ENCODE measurements at regions not wholly inside any gene's neighbourhood (a gene's known extent, or its start where the extent isn't known, plus 50 kb on each side); places are given as distances from the start of the nearest gene placed in this dataset.
"Not testable (repeated sequence)": the region's sequence is repeated elsewhere in the genome, so short reads cannot be mapped to it uniquely, and the experiment has no call there.

DNA sequence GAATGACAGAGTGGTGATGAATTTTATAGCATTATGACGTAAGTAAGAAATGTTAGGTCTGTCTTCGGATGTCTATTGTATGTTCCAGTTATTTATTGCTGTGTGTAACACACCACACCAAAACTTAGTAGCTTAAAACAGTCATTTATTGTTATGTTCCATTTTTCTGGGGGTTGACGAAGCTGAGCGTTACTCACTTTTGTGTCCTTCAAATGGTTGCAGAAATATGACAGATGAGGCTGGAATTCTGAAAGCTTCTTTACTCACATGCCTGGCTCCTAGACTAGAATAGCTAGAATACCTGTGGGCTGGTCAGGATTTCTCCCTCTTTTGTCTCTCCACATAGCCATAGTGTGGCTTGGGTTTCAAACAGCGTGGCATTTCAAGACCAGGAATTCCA is 62.1 kb upstream of the S1PR1 start:
- H3K4me3 ChIP-seq (IDR thresholded peaks at IDR 0.05; ENCODE audit: insufficient read depth, low read depth, low read length): no peak overlapping the region
- no peaks in the 10 kb centered on the region for H3K4me1 ChIP-seq (ENCODE audit: low read depth, poor library complexity, severe bottlenecking)
- no peaks in the 10 kb centered on the region for H3K36me3 ChIP-seq (ENCODE audit: insufficient read depth)
- no peak overlapping the region for H3K4me2 ChIP-seq
- H3K27ac ChIP-seq: no peak overlapping the region
- H3K79me2 ChIP-seq (ENCODE audit: insufficient read depth, low read depth): no peaks in the 10 kb centered on the region
- H3K27me3 ChIP-seq (ENCODE audit: insufficient read depth, low read depth): no peaks in the 10 kb centered on the region
- TF ChIP-seq, protein P1, sequence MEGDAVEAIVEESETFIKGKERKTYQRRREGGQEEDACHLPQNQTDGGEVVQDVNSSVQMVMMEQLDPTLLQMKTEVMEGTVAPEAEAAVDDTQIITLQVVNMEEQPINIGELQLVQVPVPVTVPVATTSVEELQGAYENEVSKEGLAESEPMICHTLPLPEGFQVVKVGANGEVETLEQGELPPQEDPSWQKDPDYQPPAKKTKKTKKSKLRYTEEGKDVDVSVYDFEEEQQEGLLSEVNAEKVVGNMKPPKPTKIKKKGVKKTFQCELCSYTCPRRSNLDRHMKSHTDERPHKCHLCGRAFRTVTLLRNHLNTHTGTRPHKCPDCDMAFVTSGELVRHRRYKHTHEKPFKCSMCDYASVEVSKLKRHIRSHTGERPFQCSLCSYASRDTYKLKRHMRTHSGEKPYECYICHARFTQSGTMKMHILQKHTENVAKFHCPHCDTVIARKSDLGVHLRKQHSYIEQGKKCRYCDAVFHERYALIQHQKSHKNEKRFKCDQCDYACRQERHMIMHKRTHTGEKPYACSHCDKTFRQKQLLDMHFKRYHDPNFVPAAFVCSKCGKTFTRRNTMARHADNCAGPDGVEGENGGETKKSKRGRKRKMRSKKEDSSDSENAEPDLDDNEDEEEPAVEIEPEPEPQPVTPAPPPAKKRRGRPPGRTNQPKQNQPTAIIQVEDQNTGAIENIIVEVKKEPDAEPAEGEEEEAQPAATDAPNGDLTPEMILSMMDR (conservative IDR thresholded peaks at IDR 0.05; ENCODE audit: low read depth, low read length): no peak
- H4K20me1 ChIP-seq (ENCODE audit: insufficient read depth): no peaks in the 10 kb centered on the region
- no peak overlapping the region for H3K9ac ChIP-seq
- no peak overlapping the region for H2AFZ ChIP-seq (ENCODE audit: low read depth)

DNA sequence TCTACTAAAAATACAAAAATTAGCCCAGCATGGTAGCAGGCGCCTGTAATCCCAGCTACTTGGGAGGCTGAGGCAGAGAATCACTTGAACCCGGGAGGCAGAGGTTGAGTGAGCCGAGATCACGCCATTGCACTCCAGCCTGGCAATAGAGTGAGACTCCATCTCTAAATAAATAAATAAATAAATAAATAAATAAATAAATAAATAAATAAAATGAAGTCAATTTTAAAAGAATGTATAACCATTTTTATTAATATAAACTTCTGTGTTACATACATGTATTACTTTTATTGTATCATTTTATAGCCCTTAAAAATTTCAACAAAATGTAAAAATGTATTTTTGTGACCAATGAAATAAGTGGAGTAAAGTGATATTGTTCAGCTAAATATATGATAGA is 62.5 kb upstream of the S1PR1 start:
- H3K4me3 ChIP-seq (IDR thresholded peaks at IDR 0.05; ENCODE audit: insufficient read depth, low read depth, low read length); H3K9ac ChIP-seq; H3K27ac ChIP-seq; H4K20me1 ChIP-seq (ENCODE audit: insufficient read depth); H3K79me2 ChIP-seq (ENCODE audit: insufficient read depth, low read depth); H3K27me3 ChIP-seq (ENCODE audit: insufficient read depth, low read depth); H3K4me2 ChIP-seq; H3K36me3 ChIP-seq (ENCODE audit: insufficient read depth); H2AFZ ChIP-seq (ENCODE audit: low read depth); H3K4me1 ChIP-seq (ENCODE audit: low read depth, poor library complexity, severe bottlenecking): not testable (repeated sequence)

DNA sequence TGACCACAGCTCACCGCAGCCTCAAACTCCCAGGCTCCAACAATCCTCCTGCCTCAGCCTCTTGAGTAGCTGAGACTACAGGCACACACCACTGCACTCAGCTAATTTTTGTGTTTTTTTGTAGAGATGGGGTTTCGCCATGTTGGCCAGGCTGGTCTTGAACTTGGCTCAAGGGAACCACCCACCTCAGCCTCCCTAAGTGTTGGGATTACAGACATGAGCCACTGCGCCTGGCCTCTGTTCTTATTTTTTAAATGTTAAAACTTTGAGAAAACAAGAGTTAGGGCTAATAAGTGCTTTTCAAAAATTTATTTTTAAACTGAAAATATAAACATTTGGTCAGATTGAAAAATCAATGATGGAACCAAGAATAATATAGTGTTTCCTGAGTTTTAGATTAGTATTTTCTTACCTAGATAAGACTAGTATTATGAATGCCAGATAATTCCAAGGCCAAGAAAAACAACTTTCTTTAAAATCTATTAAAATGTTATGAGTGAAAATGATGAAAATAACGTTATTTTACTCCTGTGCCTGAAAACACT is 66.2 kb upstream of the S1PR1 start:
- Histone ChIP-seq H4K20me1 (ENCODE audit: insufficient read depth) (no peaks in the 10 kb centered on the region), H3K27ac (no peak overlapping the region), H3K4me3 (IDR thresholded peaks at IDR 0.05; ENCODE audit: insufficient read depth, low read depth, low read length) (no peak overlapping the region), H3K27me3 (ENCODE audit: insufficient read depth, low read depth) (no peaks in the 10 kb centered on the region), H2AFZ (ENCODE audit: low read depth) (no peak overlapping the region), H3K36me3 (ENCODE audit: insufficient read depth) (no peaks in the 10 kb centered on the region), H3K9ac (no peak overlapping the region), H3K4me1 (ENCODE audit: low read depth, poor library complexity, severe bottlenecking) (no peaks in the 10 kb centered on the region), H3K79me2 (ENCODE audit: insufficient read depth, low read depth) (no peaks in the 10 kb centered on the region), H3K4me2 (no peak overlapping the region)
- TF ChIP-seq, protein P1 (conservative IDR thresholded peaks at IDR 0.05; ENCODE audit: low read depth, low read length): no peak

DNA sequence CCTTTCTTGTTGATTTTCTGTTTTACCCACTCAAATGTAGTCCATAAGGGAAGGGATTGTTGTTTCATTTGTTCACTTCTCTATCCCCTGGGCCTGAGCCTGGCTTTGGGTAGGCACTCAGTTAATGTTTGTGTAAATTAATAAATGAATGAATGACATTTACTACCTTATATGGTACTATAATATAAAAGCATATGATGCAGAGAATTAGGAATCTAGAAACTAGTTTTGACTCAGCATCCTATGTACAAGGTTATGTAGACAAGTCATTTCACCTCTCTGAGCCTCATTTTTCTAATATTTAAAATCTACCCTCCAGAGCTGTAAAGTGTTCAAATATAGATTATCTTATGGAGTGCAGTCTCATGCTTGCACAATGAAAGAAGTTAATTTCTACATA is 68.9 kb upstream of the S1PR1 start:
- H2AFZ ChIP-seq (ENCODE audit: low read depth): no peak overlapping the region
- no peak overlapping the region for H3K4me3 ChIP-seq (IDR thresholded peaks at IDR 0.05; ENCODE audit: insufficient read depth, low read depth, low read length)
- TF ChIP-seq, protein P1 (conservative IDR thresholded peaks at IDR 0.05; ENCODE audit: low read depth, low read length): no peak
- no peaks in the 10 kb centered on the region for H3K27me3 ChIP-seq (ENCODE audit: insufficient read depth, low read depth)
- H3K79me2 ChIP-seq (ENCODE audit: insufficient read depth, low read depth): no peaks in the 10 kb centered on the region
- H3K36me3 ChIP-seq (ENCODE audit: insufficient read depth): no peaks in the 10 kb centered on the region
- H4K20me1 ChIP-seq (ENCODE audit: insufficient read depth): no peaks in the 10 kb centered on the region
- H3K27ac ChIP-seq: no peak overlapping the region
- H3K4me2 ChIP-seq: no peak overlapping the region
- H3K9ac ChIP-seq: no peak overlapping the region
- no peaks in the 10 kb centered on the region for H3K4me1 ChIP-seq (ENCODE audit: low read depth, poor library complexity, severe bottlenecking)

DNA sequence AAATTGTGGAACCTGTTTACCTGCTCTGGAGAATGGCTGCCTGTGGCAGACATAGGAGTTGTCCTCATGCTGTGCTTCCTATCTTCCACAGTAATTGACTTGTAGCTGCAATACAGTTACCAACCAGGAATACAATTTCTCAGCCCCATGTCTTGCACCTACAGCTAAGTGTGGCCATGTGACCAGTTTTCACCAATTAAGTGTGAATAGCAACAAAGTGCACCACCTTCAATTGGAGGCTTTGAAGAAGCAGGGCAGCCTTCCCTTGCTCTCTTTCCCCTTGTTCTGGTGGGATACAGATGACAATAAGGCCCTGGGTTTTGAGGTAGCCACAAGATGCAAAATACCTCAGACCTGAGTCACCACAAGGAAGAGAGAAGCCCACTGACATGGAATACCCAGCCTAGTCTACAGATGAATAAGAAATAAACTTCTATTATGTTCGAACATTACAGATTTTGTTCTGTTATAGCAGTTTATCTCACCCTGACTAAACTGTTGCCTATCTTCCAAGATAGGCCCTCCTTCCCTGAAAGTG is 70.2 kb upstream of the S1PR1 start:
- H2AFZ ChIP-seq (ENCODE audit: low read depth): no peak overlapping the region
- TF ChIP-seq, protein P1 (conservative IDR thresholded peaks at IDR 0.05; ENCODE audit: low read depth, low read length): no peak
- no peak overlapping the region for H3K27ac ChIP-seq
- H3K4me2 ChIP-seq: no peak overlapping the region
- no peaks in the 10 kb centered on the region for H3K4me1 ChIP-seq (ENCODE audit: low read depth, poor library complexity, severe bottlenecking)
- no peaks in the 10 kb centered on the region for H3K27me3 ChIP-seq (ENCODE audit: insufficient read depth, low read depth)
- H3K4me3 ChIP-seq (IDR thresholded peaks at IDR 0.05; ENCODE audit: insufficient read depth, low read depth, low read length): no peak overlapping the region
- H4K20me1 ChIP-seq (ENCODE audit: insufficient read depth): no peaks in the 10 kb centered on the region
- H3K36me3 ChIP-seq (ENCODE audit: insufficient read depth): no peaks in the 10 kb centered on the region
- H3K9ac ChIP-seq: no peak overlapping the region
- H3K79me2 ChIP-seq (ENCODE audit: insufficient read depth, low read depth): no peaks in the 10 kb centered on the region

All from KMS-11 (cell line).